ENCODE measurements at regions not wholly inside any gene's neighbourhood (a gene's known extent, or its start where the extent isn't known, plus 50 kb on each side); places are given as distances from the start of the nearest gene placed in this dataset.

- POLR2A ChIA-PET: no interaction called here
- Histone ChIP-seq H3K4me3 (replicated peaks in 1 of 2; ENCODE audit: low read depth in 1 of 2, low read length in 2 of 2) (no peak overlapping the region), H3K9me3 (ENCODE audit: control insufficient read depth in 1 of 2, insufficient read depth in 1 of 2, low read depth in 1 of 2, low read length in 2 of 2) (no peaks in the 10 kb centered on the region), H3K79me2 (ENCODE audit: insufficient read depth, low read length) (no peaks in the 10 kb centered on the region), H2AFZ (ENCODE audit: low read depth, low read length, poor library complexity, severe bottlenecking) (no peak overlapping the region), H4K20me1 (ENCODE audit: insufficient read depth) (no peaks in the 10 kb centered on the region), H3K27me3 (ENCODE audit: insufficient read depth, low read length) (no peaks in the 10 kb centered on the region), H3K9ac (ENCODE audit: low read length) (no peak overlapping the region), H3K9me2 (ENCODE audit: insufficient read depth) (no peaks in the 10 kb centered on the region), H3K36me3 (ENCODE audit: control insufficient read depth in 1 of 2, insufficient read depth in 2 of 2, low read length in 2 of 2) (no peaks in the 10 kb centered on the region), H3K4me1 (ENCODE audit: control insufficient read depth in 1 of 2, insufficient read depth in 2 of 2, low read length in 2 of 2) (peaks cover 28 to 30% of the 10 kb centered on the region in 2 experiments), H3K4me2 (ENCODE audit: low read length) (no peak overlapping the region), H3K27ac (ENCODE audit: low read depth, low read length) (no peak overlapping the region)
- ATAC-seq (no peak), DNase-seq (ENCODE audit: low read depth, low spot score) (no peak)
- intact Hi-C loops (cut with micrococcal nuclease): no loop called here
- CTCF ChIA-PET: interaction anchor here (1.5 kb wide), 1 partner anchor 70 kb away, joined by 4 read pairs; no protein-coding TSS in a partner anchor
- RAD21 ChIA-PET (ENCODE audit: low non-redundant PET in 1 of 2, low total read pairs in 2 of 2, uncharacterized antibody in 2 of 2, unreplicated experiment in 2 of 2): interaction anchor here in 1 of 2 experiments (0.7 kb wide), 1 partner anchor 70 kb away, joined by 3 read pairs; no protein-coding TSS in a partner anchor
- no TSS peak for BruUV-seq (replicated peaks)
- no peak for TF ChIP-seq EGR1 (IDR thresholded peaks at IDR 0.05; ENCODE audit: low read depth)
- TF ChIP-seq EZH2 (IDR thresholded peaks at IDR 0.05): no peak
- no peak for TF ChIP-seq REST (IDR thresholded peaks at IDR 0.05; ENCODE audit: low read depth)
- TF ChIP-seq POLR2A (IDR thresholded peaks at IDR 0.05; ENCODE audit: borderline replicate concordance, extremely low read depth, insufficient read depth, insufficient read length): no peak
- TF ChIP-seq ATF3 (IDR thresholded peaks at IDR 0.05): no peak
- TF ChIP-seq CBX3 (IDR thresholded peaks at IDR 0.05; ENCODE audit: low read depth): no peak
- TF ChIP-seq SP1 (IDR thresholded peaks at IDR 0.05; ENCODE audit: low read depth): no peak
These were observed 143.3 kb downstream of the SMAD6 start for GRCh38 chr15:66845266-66845785.
